Activated T-cell treated with anti-CD3 and anti-CD28 coated beads, Interleukin-2, amount 50 U/mL, for 4 hours (primary cell): ENCODE measurements at regions not wholly inside any gene's neighbourhood (a gene's known extent, or its start where the extent isn't known, plus 50 kb on each side); places are given as distances from the start of the nearest gene placed in this dataset.

ENCODE experiments used
- ATAC-seq, 2 donors: fragments of 200-7000 bp; cut with Tn5 transposase; one replicate each; pipeline ENCODE4 v1.10.0; 2021
- DNase-seq: peaks from one replicate; pipeline ENCODE4 v3.0.0-alpha.2; 2020
- H3K27me3 Mint-ChIP-seq: one replicate; pipeline ENCODE4 v1.8.0; 2021; ENCODE audit warnings: low read depth, mixed read lengths
- H3K36me3 Mint-ChIP-seq: one replicate; pipeline ENCODE4 v1.8.0; 2022; ENCODE audit warnings: mixed read lengths; ENCODE audit not compliant: insufficient read depth
- H3K4me1 Mint-ChIP-seq: one replicate; pipeline ENCODE4 v1.8.0; 2021; ENCODE audit warnings: low read depth, mixed read lengths
- H3K4me3 Mint-ChIP-seq: one replicate; pipeline ENCODE4 v1.8.0; 2021; ENCODE audit warnings: mild to moderate bottlenecking, moderate library complexity, mixed read lengths
- H3K9me3 Mint-ChIP-seq: one replicate; pipeline ENCODE4 v1.8.0; 2021; ENCODE audit warnings: mixed read lengths

DNA sequence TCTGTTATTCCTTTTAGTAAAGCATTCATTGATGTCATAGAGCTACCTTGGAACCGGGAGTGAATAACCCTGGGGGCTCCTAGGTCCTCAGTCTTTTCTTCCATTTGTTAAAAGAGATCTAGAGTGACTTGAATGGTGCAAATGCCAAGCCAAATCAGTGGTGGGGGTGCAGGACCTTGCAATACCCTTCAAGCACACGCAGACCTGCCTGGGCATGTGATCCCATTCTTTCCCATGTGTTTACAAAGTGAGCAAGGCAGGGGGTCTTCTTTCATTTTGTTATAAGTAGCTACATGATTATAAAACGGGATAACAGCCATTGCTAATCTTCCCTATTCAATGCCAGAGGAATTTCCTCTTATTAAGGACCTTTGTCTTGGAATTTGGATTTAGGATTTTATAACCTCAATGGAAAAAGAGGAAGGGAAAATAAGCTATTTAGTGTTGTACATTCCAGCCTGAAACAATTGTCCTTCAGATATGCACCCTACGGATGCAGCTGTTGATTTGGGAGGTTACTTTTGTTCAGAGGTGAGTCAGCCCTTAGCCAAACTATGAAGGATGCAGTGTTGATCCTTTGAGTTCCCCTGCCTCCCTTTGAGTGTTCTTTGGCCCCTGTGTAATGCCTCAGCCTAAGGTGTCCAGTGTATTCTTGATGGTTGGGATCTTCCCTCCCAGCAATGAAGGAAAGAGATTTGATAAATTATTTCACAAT lies 623.8 kb upstream of the HTR2C start:
- DNase-seq (no peak), ATAC-seq (no peak)
- Mint-ChIP-seq H3K36me3 (no peaks in the 10 kb centered on the region), H3K4me1 (no peaks in the 10 kb centered on the region), H3K4me3 (no peak overlapping the region), H3K27me3 (no peaks in the 10 kb centered on the region), H3K9me3 (peaks cover 5% of the 10 kb centered on the region)

DNA sequence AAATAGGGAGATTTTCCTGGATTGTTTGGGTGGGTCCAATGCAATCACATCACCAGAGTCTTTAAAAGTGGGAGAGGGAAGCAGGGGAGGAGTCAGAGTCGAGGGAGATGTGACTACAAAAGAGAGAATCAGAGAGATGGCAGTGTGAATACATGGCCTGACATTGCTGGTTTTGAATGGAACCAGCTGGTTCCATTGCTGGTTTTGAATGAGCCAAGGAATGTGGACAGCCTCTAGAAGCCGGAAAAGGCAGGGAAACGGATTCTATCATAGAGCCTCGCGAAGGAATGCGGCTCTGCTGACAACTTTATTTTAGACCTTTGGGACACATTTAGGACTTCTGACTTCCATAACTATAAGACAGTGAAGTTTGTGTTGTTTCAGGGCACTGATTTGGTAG lies 627.0 kb upstream of the HTR2C start:
- peaks cover 5% of the 10 kb centered on the region for H3K9me3 Mint-ChIP-seq
- no peaks in the 10 kb centered on the region for H3K4me1 Mint-ChIP-seq
- no peak overlapping the region for H3K4me3 Mint-ChIP-seq
- no peaks in the 10 kb centered on the region for H3K36me3 Mint-ChIP-seq
- DNase-seq = no peak
- ATAC-seq = no peak
- no peaks in the 10 kb centered on the region for H3K27me3 Mint-ChIP-seq

GRCh38 chrX:113954297-113954696 lies 629.6 kb upstream of the HTR2C start:
- Mint-ChIP-seq H3K4me3 (no peak overlapping the region), H3K36me3 (no peaks in the 10 kb centered on the region), H3K9me3 (peaks cover 5% of the 10 kb centered on the region), H3K4me1 (no peaks in the 10 kb centered on the region), H3K27me3 (no peaks in the 10 kb centered on the region)
- ATAC-seq (no peak), DNase-seq (no peak)

DNA sequence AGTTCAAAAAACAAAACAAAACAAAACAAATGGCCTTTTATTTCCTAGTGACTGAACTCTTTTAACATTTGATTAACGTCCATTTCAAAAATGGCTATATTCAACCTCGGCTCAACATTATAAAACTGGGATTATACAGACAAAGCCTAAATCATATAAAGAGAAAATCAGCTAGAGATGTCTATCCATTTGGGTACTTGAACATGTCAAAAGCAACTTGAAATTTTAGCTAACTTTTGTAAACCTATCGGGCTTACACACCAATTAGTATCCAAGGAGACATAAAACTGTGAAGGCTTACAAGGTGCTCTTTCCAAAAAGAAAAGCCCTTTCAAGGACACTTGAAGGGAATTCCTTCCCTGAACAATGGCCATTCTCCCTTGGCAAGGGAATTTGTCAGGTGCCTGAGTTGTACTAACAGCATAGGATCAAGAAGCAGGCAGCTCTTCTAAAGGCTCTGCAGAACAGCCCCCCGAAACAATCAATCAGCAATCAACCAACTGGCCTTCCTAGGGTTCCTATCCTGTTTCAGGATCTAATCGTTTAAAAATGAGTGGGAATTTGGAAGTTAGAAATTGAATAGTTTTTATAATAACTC lies 633.7 kb upstream of the HTR2C start:
- no peak for ATAC-seq
- no peak for DNase-seq
- Mint-ChIP-seq H3K9me3 (peaks cover 3% of the 10 kb centered on the region), H3K36me3 (no peaks in the 10 kb centered on the region), H3K4me1 (no peaks in the 10 kb centered on the region), H3K27me3 (no peaks in the 10 kb centered on the region), H3K4me3 (no peak overlapping the region)

GRCh38 chrX:113947548-113947947 lies 636.3 kb upstream of the HTR2C start:
- no peaks in the 10 kb centered on the region for H3K27me3 Mint-ChIP-seq
- H3K4me1 Mint-ChIP-seq = no peaks in the 10 kb centered on the region

DNA sequence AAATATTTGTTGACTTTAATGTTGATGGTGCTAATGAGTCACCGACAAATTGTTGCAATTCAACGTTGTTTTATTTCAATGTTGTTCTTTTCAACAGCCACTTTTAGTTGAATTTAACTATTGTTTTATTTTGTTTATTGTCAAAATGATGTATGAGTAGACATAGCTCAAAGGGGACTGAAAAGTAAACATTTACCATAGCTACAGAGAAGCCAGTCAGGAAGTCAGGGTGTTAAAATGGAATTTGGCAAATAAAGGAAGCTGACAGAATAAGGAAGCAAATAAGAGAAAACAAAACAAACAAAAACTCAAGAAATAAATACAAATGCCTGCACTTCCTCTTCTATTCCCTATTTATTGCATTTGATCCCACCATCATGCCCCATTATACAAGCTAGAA lies 648.4 kb upstream of the HTR2C start:
- no peak overlapping the region for H3K4me3 Mint-ChIP-seq
- H3K27me3 Mint-ChIP-seq = no peaks in the 10 kb centered on the region
- H3K9me3 Mint-ChIP-seq = no peaks in the 10 kb centered on the region
- no peaks in the 10 kb centered on the region for H3K36me3 Mint-ChIP-seq
- ATAC-seq (no peak), DNase-seq (no peak)
- H3K4me1 Mint-ChIP-seq = no peaks in the 10 kb centered on the region

More at GRCh38 chrX:113947548-113947947, 636.3 kb upstream of the HTR2C start:
- H3K9me3 Mint-ChIP-seq = peaks cover 3% of the 10 kb centered on the region
- no peak overlapping the region for H3K4me3 Mint-ChIP-seq
- no peak for ATAC-seq
- DNase-seq = no peak
- H3K36me3 Mint-ChIP-seq = no peaks in the 10 kb centered on the region

DNA sequence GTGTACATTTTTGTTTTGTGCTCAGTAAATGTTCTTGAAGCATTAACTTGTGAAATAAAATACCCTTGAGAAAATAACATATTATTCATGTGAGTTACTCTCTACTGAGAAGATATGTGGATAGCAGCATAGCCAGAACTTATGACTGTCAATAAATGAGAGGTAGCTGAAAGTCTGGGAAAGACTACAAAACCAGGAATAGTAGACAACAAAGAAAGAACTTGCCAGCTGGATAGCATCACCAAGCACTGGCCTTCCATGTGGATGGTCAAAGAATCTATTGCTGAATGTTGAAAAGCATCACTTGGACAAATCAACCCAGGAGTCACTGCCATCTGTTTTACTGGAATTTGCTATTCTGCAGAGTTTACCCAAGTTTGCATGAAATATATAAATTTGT lies 650.0 kb upstream of the HTR2C start:
- H3K9me3 Mint-ChIP-seq = no peaks in the 10 kb centered on the region
- no peaks in the 10 kb centered on the region for H3K27me3 Mint-ChIP-seq
- no peak for DNase-seq
- no peak overlapping the region for H3K4me3 Mint-ChIP-seq
- ATAC-seq = no peak
- no peaks in the 10 kb centered on the region for H3K36me3 Mint-ChIP-seq
- no peaks in the 10 kb centered on the region for H3K4me1 Mint-ChIP-seq

DNA sequence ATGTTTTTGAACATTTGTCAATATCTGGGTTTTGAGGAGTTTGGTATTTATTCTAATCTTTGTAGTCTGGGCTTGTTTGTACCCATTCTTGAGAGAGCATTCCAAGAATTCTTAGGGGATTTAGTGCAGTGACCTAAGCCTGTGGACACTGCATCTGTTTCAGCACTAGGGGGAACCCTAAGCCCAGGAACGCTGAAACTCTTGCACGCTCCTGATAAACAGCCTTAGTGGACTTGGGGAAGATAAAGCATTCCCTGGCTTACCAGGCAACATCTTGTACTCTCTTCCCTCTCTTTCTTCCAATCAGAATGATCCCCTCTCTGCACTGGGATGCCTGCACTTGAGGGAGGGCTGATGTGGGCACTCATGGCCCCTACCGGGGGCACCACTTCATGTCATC lies 654.9 kb upstream of the HTR2C start:
- ATAC-seq (no peak), DNase-seq (no peak)
- Mint-ChIP-seq H3K9me3 (no peaks in the 10 kb centered on the region), H3K27me3 (no peaks in the 10 kb centered on the region), H3K4me1 (no peaks in the 10 kb centered on the region), H3K4me3 (no peak overlapping the region), H3K36me3 (no peaks in the 10 kb centered on the region)

- ATAC-seq (no peak), DNase-seq (no peak)
- Mint-ChIP-seq H3K4me3 (no peak overlapping the region), H3K27me3 (no peaks in the 10 kb centered on the region), H3K36me3 (no peaks in the 10 kb centered on the region), H3K4me1 (no peaks in the 10 kb centered on the region), H3K9me3 (peaks cover 5% of the 10 kb centered on the region)
Observed at GRCh38 chrX:113920661-113921060, 663.2 kb upstream of the HTR2C start.

DNA sequence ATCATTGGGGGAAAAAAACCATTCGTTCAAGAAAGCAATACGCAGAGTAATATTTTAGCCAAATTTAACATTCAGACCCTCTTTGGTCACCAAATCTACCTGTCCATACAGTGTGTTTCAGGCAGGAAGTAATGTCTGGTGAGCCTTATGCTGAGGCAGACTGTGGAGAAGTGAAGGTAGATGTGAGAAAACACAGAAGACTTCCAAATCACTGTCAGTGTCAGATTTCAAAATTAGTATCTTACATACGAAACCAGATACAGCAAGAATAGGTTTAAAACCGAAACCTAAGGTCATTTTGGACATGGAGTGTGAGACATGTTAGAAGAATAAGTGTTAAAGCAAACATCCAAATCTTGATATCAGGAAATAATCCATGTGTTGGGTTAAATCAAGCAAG lies 664.5 kb upstream of the HTR2C start:
- Mint-ChIP-seq H3K9me3 (peaks cover 5% of the 10 kb centered on the region), H3K27me3 (no peaks in the 10 kb centered on the region), H3K4me1 (no peaks in the 10 kb centered on the region), H3K4me3 (no peak overlapping the region), H3K36me3 (no peaks in the 10 kb centered on the region)
- DNase-seq = no peak
- no peak for ATAC-seq

DNA sequence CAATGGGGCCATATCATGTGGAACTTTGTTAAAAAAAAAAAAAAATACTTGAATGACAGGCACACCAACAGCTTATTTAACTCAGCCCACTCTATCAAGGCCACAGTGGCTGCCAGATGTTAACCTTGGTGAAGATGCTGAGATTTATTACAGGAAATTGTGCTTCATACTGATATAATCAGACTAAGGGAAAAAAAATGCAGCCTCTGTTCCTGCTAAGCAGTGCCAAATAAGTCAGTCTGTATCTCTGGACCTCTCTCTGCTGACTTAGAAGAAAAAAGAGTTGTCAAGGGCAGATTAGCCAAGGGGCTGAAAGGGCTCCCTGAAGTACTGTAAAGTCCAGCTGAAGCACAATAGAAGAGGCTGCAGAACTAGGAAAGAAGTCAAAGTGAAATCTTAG lies 677.7 kb upstream of the HTR2C start:
- no peaks in the 10 kb centered on the region for H3K4me1 Mint-ChIP-seq
- DNase-seq (no peak), ATAC-seq (no peak)
- no peak overlapping the region for H3K4me3 Mint-ChIP-seq
- H3K27me3 Mint-ChIP-seq = no peaks in the 10 kb centered on the region
- H3K9me3 Mint-ChIP-seq = no peaks in the 10 kb centered on the region
- no peaks in the 10 kb centered on the region for H3K36me3 Mint-ChIP-seq

GRCh38 chrX:113892891-113893290 lies 691.0 kb upstream of the HTR2C start:
- Mint-ChIP-seq H3K4me3 (no peak overlapping the region), H3K36me3 (no peaks in the 10 kb centered on the region), H3K4me1 (no peaks in the 10 kb centered on the region), H3K9me3 (peaks cover 4% of the 10 kb centered on the region), H3K27me3 (no peaks in the 10 kb centered on the region)
- no peak for DNase-seq
- ATAC-seq = no peak

GRCh38 chrX:113892401-113892800 lies 691.5 kb upstream of the HTR2C start:
- no peak overlapping the region for H3K4me3 Mint-ChIP-seq
- H3K27me3 Mint-ChIP-seq = no peaks in the 10 kb centered on the region
- peaks cover 4% of the 10 kb centered on the region for H3K9me3 Mint-ChIP-seq
- ATAC-seq (no peak), DNase-seq (no peak)
- no peaks in the 10 kb centered on the region for H3K4me1 Mint-ChIP-seq
- no peaks in the 10 kb centered on the region for H3K36me3 Mint-ChIP-seq

DNA sequence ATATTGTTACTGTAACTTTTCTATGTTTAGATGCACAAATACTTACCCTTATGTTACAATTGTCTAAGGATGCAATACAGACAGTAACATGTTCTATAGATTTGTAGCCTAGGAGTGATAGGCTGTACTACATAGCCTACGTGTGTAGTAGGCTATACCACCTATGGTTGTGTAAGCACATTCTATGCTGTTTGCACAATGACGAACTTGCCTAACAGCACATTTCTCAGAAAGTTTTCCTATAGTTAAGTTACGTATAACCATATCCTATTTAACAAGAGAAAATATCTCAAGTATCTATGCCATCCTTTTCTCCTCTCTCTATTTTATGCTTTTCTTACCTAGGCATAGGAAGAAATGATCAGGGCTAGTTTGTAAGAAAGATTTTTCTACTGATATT lies 710.8 kb upstream of the HTR2C start:
- no peak for ATAC-seq
- Mint-ChIP-seq H3K9me3 (no peaks in the 10 kb centered on the region), H3K36me3 (no peaks in the 10 kb centered on the region), H3K4me1 (no peaks in the 10 kb centered on the region), H3K27me3 (no peaks in the 10 kb centered on the region), H3K4me3 (no peak overlapping the region)
- no peak for DNase-seq

GRCh38 chrX:113868711-113869110 lies 715.2 kb upstream of the HTR2C start:
- H3K9me3 Mint-ChIP-seq = no peaks in the 10 kb centered on the region
- H3K36me3 Mint-ChIP-seq = no peaks in the 10 kb centered on the region
- H3K27me3 Mint-ChIP-seq = no peaks in the 10 kb centered on the region
- DNase-seq (no peak), ATAC-seq (no peak)
- H3K4me1 Mint-ChIP-seq = no peaks in the 10 kb centered on the region
- no peak overlapping the region for H3K4me3 Mint-ChIP-seq
